CD4-positive, alpha-beta memory T cell (primary cell): ENCODE measurements at regions not wholly inside any gene's neighbourhood (a gene's known extent, or its start where the extent isn't known, plus 50 kb on each side); places are given as distances from the start of the nearest gene placed in this dataset.
"Not testable (repeated sequence)": the region's sequence is repeated elsewhere in the genome, so short reads cannot be mapped to it uniquely, and the experiment has no call there.

Source experiments
- CTCF ChIA-PET: fragments of 350-600 bp; sonication (Branson Sonifier 250); formaldehyde crosslinking; loops from one replicate; lab custom pipeline; 2021; ENCODE audit warnings: inconsistent platforms; ENCODE audit not compliant: partially characterized antibody; lab: Charles Lee
- POLR2A ChIA-PET: fragments of 350-600 bp; sonication (Branson Sonifier 250); formaldehyde crosslinking; loops from one replicate; lab custom pipeline; 2021; ENCODE audit not compliant: partially characterized antibody; lab: Charles Lee
- DNase-seq, 5 donors: peaks; one replicate each; pipeline versions ENCODE4 v3.0.0 to v3.0.0-alpha.2; 2020 to 2022; ENCODE audit warnings: mixed read lengths in 1 of 5
- H3K27ac ChIP-seq: one replicate; pipeline ENCODE4 v1.7.0; 2013; ENCODE audit warnings: low read depth, low read length
- H3K27me3 ChIP-seq: 2 replicates; pipeline ENCODE4 v1.7.0; 2013; ENCODE audit warnings: mild to moderate bottlenecking, low read length, moderate library complexity; ENCODE audit not compliant: insufficient read depth
- H3K36me3 ChIP-seq: 2 replicates; pipeline ENCODE4 v1.7.0; 2013; ENCODE audit warnings: mild to moderate bottlenecking, low read length, moderate library complexity; ENCODE audit not compliant: insufficient read depth
- H3K4me1 ChIP-seq: 2 replicates; pipeline ENCODE4 v1.7.0; 2013; ENCODE audit warnings: mild to moderate bottlenecking, low read length, moderate library complexity; ENCODE audit not compliant: insufficient read depth
- H3K4me3 ChIP-seq, 2 donors: one replicate each; pipeline ENCODE4 v1.7.0; 2013; ENCODE audit warnings: low read length in 2 of 2, mild to moderate bottlenecking in 1 of 2
- H3K9me3 ChIP-seq, 2 donors: one replicate each; pipeline ENCODE4 v1.7.0; 2013; ENCODE audit warnings: low read length in 2 of 2, control low read depth in 1 of 2; ENCODE audit not compliant: control insufficient read depth in 1 of 2
- H3K27ac Mint-ChIP-seq, 7 donors: one replicate each; pipeline ENCODE4 v1.8.0; 2020 to 2021; ENCODE audit warnings: mixed read lengths in 7 of 7, mild to moderate bottlenecking in 6 of 7, inconsistent platforms in 3 of 7, moderate library complexity in 3 of 7
- H3K27me3 Mint-ChIP-seq, 2 donors: one replicate each; pipeline ENCODE4 v1.8.0; 2020 to 2021; ENCODE audit warnings: mixed read lengths in 2 of 2
- H3K36me3 Mint-ChIP-seq, 2 donors: one replicate each; pipeline ENCODE4 v1.8.0; 2020 to 2021; ENCODE audit warnings: mixed read lengths in 2 of 2, inconsistent platforms in 1 of 2, mild to moderate bottlenecking in 1 of 2
- H3K4me1 Mint-ChIP-seq, 4 donors: one replicate each; pipeline ENCODE4 v1.8.0; 2020 to 2021; ENCODE audit warnings: mixed read lengths in 4 of 4, mild to moderate bottlenecking in 1 of 4
- H3K4me3 Mint-ChIP-seq, 8 donors: one replicate each; pipeline ENCODE4 v1.8.0; 2020 to 2021; ENCODE audit warnings: mixed read lengths in 8 of 8, mild to moderate bottlenecking in 7 of 8, moderate library complexity in 6 of 8, inconsistent platforms in 3 of 8
- H3K9me3 Mint-ChIP-seq, 8 donors: one replicate each; pipeline ENCODE4 v1.8.0; 2020 to 2021; ENCODE audit warnings: mixed read lengths in 8 of 8, mild to moderate bottlenecking in 5 of 8, inconsistent platforms in 3 of 8, moderate library complexity in 1 of 8
- intact Hi-C: fragments of 100-400 bp; cut with micrococcal nuclease; formaldehyde crosslinking; loops from one replicate; pipeline ENCODE4 v1.15.1; 2023

DNA sequence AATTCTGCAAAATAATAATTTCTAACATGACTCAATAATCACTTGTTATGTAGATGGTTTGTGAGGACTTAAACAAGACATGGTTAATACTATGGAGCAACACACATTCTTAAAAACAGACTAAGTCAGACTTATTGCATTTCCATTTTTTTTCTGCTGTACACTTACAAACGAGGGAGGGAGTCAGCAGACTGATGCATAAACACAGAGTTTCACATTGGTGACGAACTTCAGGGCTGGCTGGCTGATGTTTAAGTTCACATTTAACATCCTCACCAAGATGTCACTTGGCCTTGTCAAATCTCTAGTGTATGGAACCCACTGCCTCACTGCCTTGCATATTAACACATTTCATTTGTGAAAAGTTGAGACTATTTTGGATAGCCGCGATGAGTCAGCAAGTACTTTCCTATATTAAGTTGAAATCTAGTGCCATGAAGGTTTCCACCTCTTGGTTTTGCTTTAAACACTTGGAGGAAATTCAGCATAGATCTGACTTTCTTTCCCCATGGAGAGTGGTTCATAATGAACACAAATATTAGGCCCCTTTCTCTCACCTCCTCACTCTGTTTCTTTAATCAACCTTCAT, 337.5 kb upstream of the RUNX1 start:
- Histone ChIP-seq H3K36me3 (no peaks in the 10 kb centered on the region), H3K27ac (no peak overlapping the region), H3K4me1 (no peaks in the 10 kb centered on the region), H3K27me3 (no peaks in the 10 kb centered on the region), H3K4me3 (no peak overlapping the region), H3K9me3 (no peaks in the 10 kb centered on the region)
- peaks cover 0 to 5% of the 10 kb centered on the region in 2 donors for H3K36me3 Mint-ChIP-seq
- ChIA-PET CTCF (no interaction called here), POLR2A (no interaction called here)
- H3K4me1 Mint-ChIP-seq: no peaks in the 10 kb centered on the region
- H3K27ac Mint-ChIP-seq: no peak overlapping the region
- peaks cover 0 to 1% of the 10 kb centered on the region in 2 donors for H3K27me3 Mint-ChIP-seq
- peaks cover 0 to 8% (median 5%) of the 10 kb centered on the region in 8 donors for H3K9me3 Mint-ChIP-seq
- DNase-seq: no peak
- intact Hi-C loops: no loop called here
- H3K4me3 Mint-ChIP-seq: no peak overlapping the region

DNA sequence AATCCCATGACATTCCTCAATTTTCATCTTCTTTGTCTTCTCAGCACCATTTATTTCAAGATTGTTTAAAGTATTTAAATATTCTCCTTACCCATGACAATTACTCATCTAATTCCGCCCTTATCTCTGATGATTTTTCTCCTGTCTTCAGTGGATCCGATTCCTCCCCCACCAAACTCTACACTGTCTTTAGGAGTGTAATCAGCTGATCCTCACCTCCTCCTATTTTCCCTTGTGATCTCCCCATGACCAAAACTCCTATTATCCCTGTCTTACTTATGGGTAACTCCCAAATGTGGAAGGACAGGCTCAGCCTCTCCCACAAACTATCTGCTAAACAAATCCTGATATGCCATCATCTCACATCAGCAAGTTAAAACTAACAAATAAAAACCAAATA, 335.3 kb upstream of the RUNX1 start:
- H3K4me1 Mint-ChIP-seq: no peaks in the 10 kb centered on the region
- Histone ChIP-seq H3K4me3 (no peak overlapping the region), H3K27ac (no peak overlapping the region), H3K9me3 (no peaks in the 10 kb centered on the region), H3K36me3 (no peaks in the 10 kb centered on the region), H3K4me1 (no peaks in the 10 kb centered on the region), H3K27me3 (no peaks in the 10 kb centered on the region)
- intact Hi-C loops: no loop called here
- DNase-seq: no peak
- no peak overlapping the region for H3K27ac Mint-ChIP-seq
- H3K9me3 Mint-ChIP-seq: peaks cover 0 to 8% (median 5%) of the 10 kb centered on the region in 8 donors
- ChIA-PET POLR2A (no interaction called here), CTCF (no interaction called here)
- peaks cover 0 to 5% of the 10 kb centered on the region in 2 donors for H3K36me3 Mint-ChIP-seq
- no peak overlapping the region for H3K4me3 Mint-ChIP-seq
- H3K27me3 Mint-ChIP-seq: peaks cover 0 to 1% of the 10 kb centered on the region in 2 donors

DNA sequence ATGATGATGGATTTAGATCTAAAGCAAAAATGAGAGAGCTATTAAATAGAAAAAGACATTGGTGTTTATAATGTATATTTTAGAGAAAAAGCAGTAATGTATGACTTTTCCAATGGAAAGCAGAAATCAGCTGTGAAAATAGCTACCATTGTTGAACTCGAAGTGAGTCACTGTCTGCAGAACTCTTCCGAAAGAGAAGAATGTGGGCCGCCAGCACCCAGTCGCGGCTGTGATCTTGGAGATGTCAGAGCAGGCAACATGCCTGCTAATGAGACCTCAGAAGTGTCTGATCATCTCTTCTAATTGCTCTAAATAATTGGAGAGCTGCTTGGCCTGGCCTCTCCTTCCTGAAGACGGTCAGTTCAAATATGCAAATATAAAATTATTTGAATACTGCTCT, 333.6 kb upstream of the RUNX1 start:
- no peak for DNase-seq
- Histone ChIP-seq H3K4me1 (no peaks in the 10 kb centered on the region), H3K36me3 (no peaks in the 10 kb centered on the region), H3K27me3 (no peaks in the 10 kb centered on the region), H3K9me3 (no peaks in the 10 kb centered on the region), H3K4me3 (no peak overlapping the region), H3K27ac (no peak overlapping the region)
- H3K27ac Mint-ChIP-seq: no peak overlapping the region
- intact Hi-C loops: no loop called here
- POLR2A ChIA-PET: no interaction called here
- peaks cover 0 to 2% of the 10 kb centered on the region in 2 donors for H3K27me3 Mint-ChIP-seq
- H3K4me3 Mint-ChIP-seq: no peak overlapping the region
- peaks cover 0 to 1% (median 0%) of the 10 kb centered on the region in 8 donors for H3K9me3 Mint-ChIP-seq
- H3K4me1 Mint-ChIP-seq: no peaks in the 10 kb centered on the region
- CTCF ChIA-PET: interaction anchor here (0.7 kb wide), 1 partner anchor 714 kb away, joined by 3 read pairs; no protein-coding TSS in a partner anchor
- H3K36me3 Mint-ChIP-seq: no peaks in the 10 kb centered on the region

DNA sequence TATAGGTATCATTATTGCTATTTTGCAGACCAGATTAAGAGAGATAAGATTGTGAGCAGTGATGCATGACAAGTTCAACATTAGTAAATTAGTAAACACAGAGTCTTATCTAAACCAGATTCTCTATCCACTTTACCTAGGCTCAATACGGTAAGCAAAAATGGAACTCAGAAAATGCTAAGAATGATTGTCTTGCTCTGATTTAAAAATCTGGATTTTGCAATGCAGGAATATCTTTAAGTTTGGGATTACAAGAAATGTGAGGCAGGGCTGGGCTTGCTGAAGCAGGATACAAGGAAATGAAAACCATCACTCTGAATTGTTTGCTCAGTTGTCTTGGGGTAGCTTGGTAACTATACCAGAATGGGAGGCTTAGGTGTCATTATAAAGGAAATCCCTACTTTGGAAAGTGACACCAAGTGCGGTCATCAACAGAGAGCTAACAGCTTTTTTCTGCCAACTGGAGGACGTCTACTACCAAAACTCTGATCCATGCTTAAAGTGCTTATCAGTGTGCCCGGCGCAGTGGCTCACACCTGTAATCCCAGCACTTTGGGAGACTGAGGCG, 332.7 kb upstream of the RUNX1 start:
- peaks cover 0 to 2% of the 10 kb centered on the region in 2 donors for H3K27me3 Mint-ChIP-seq
- Histone ChIP-seq H3K9me3 (no peaks in the 10 kb centered on the region), H3K4me1 (no peaks in the 10 kb centered on the region), H3K27ac (no peak overlapping the region), H3K4me3 (no peak overlapping the region), H3K36me3 (no peaks in the 10 kb centered on the region), H3K27me3 (no peaks in the 10 kb centered on the region)
- H3K36me3 Mint-ChIP-seq: no peaks in the 10 kb centered on the region
- peaks cover 0 to 1% (median 0%) of the 10 kb centered on the region in 8 donors for H3K9me3 Mint-ChIP-seq
- intact Hi-C loops: no loop called here
- no peaks in the 10 kb centered on the region for H3K4me1 Mint-ChIP-seq
- ChIA-PET POLR2A (interaction anchor here (1.6 kb wide), 1 partner anchor 8 kb away, joined by 4 read pairs; no protein-coding TSS in a partner anchor), CTCF (no interaction called here)
- no peak overlapping the region for H3K4me3 Mint-ChIP-seq
- H3K27ac Mint-ChIP-seq: no peak overlapping the region
- DNase-seq: no peak

DNA sequence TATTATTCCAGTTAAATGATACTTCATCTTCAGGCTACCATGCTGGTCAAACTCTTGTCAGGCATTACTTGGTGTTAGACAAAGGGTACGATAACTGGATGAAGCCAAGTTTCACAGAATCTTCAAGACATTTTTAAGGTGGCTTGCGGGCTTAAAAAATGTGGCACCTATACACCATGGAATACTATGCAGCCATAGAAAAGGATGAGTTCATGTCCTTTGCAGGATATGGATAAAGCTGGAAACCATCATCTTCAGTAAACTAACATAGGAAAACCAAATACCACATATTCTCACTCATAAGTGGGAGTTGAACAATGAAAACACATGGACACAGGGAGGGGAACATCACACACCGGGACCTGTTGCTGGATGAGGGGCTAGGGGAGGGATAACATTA, 331.2 kb upstream of the RUNX1 start:
- CTCF ChIA-PET: not testable (repeated sequence)

DNA sequence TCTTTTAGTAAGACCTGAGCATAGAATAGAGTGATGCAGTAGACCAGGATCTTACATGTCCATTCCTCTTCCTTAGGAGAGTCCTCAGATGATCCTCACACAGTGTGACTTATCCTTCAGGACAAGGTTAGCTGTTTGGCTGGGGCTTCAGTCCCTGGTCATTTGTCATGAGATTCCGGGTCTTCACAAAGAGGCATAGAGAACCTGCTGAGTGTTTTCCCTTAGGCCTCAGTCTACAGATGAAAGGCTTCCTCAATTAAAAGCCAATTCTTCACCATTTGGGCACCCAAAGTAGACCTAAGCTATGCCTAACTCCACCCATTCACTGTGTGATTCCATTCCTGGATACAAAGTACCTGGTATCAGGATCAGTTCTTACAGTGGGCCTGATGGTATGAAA, 329.8 kb upstream of the RUNX1 start:
- Mint-ChIP-seq H3K4me3 (no peak overlapping the region), H3K27ac (no peak overlapping the region)

More for the DNA sequence above, 331.2 kb upstream of the RUNX1 start:
- H3K4me3 ChIP-seq, H3K4me1 ChIP-seq, H3K36me3 ChIP-seq, DNase-seq, H3K9me3 Mint-ChIP-seq, intact Hi-C loops, H3K4me1 Mint-ChIP-seq, POLR2A ChIA-PET, H3K36me3 Mint-ChIP-seq, H3K4me3 Mint-ChIP-seq, H3K9me3 ChIP-seq, H3K27ac ChIP-seq, H3K27me3 ChIP-seq, H3K27ac Mint-ChIP-seq, H3K27me3 Mint-ChIP-seq: not testable (repeated sequence)

DNA sequence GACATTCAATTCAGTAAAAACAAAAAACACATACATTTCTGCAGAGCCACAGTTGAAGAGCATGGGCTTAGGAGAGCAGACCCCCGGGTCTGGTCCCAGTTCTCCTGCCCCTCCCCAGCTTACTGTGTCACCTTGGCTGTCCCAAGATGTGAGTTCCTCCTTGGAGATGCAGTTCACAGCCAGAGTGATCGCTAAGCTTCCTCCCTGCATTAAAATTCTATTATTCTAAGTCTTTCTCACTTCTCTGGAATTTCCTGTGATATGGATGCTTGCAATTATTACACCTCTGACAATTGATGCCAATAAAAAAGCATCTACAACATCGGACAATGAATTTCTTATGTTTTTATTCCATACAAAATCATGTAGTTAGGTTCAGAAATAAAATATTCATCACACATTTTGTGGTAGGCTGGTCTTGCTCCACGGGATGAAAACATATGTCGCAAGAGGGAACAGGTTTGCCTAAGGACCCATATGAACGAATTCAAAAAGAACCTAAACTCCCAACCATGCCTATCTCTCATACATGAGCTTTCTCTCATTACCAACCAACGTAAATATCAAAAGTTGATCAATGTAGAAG, 328.5 kb upstream of the RUNX1 start:
- Histone ChIP-seq H3K4me3 (no peak overlapping the region), H3K27ac (no peak overlapping the region), H3K9me3 (no peaks in the 10 kb centered on the region), H3K36me3 (no peaks in the 10 kb centered on the region), H3K4me1 (no peaks in the 10 kb centered on the region), H3K27me3 (no peaks in the 10 kb centered on the region)
- ChIA-PET CTCF (interaction anchor here (0.8 kb wide), 1 partner anchor 656 kb away, joined by 3 read pairs; no protein-coding TSS in a partner anchor), POLR2A (no interaction called here)
- Mint-ChIP-seq H3K4me1 (no peaks in the 10 kb centered on the region), H3K9me3 (peaks cover 0 to 1% (median 0%) of the 10 kb centered on the region in 8 donors), H3K27ac (no peak overlapping the region), H3K36me3 (no peaks in the 10 kb centered on the region), H3K27me3 (peaks cover 0 to 2% of the 10 kb centered on the region in 2 donors), H3K4me3 (no peak overlapping the region)
- intact Hi-C loops: no loop called here
- DNase-seq: no peak

More for the DNA sequence above, 329.8 kb upstream of the RUNX1 start:
- intact Hi-C loops: no loop called here
- no peaks in the 10 kb centered on the region for H3K36me3 ChIP-seq
- no peaks in the 10 kb centered on the region for H3K4me1 Mint-ChIP-seq
- no peaks in the 10 kb centered on the region for H3K36me3 Mint-ChIP-seq
- no peak overlapping the region for H3K4me3 ChIP-seq
- H3K9me3 Mint-ChIP-seq: peaks cover 0 to 1% (median 0%) of the 10 kb centered on the region in 8 donors
- POLR2A ChIA-PET: no interaction called here
- CTCF ChIA-PET: no interaction called here
- no peaks in the 10 kb centered on the region for H3K9me3 ChIP-seq
- no peak for DNase-seq
- no peaks in the 10 kb centered on the region for H3K27me3 ChIP-seq
- H3K27me3 Mint-ChIP-seq: peaks cover 0 to 2% of the 10 kb centered on the region in 2 donors
- H3K4me1 ChIP-seq: no peaks in the 10 kb centered on the region
- no peak overlapping the region for H3K27ac ChIP-seq
